ENCODE measurements at regions not wholly inside any gene's neighbourhood (a gene's known extent, or its start where the extent isn't known, plus 50 kb on each side); places are given as distances from the start of the nearest gene placed in this dataset.
"Not testable (repeated sequence)": the region's sequence is repeated elsewhere in the genome, so short reads cannot be mapped to it uniquely, and the experiment has no call there.

GRCh38 chr12:78359520-78359919 lies 505.1 kb upstream of the SYT1 start:
- peak; percentile 66 for DNase-seq
- Histone ChIP-seq H3K36me3 (ENCODE audit: low read depth, missing control alignments) (no peaks in the 10 kb centered on the region), H3K27me3 (no peaks in the 10 kb centered on the region), H3K9me3 (no peaks in the 10 kb centered on the region), H3K27ac (no peak overlapping the region), H3K4me1 (no peaks in the 10 kb centered on the region), H3K4me3 (no peak overlapping the region)
- WGBS, 2 donors: 15 to 33% methylated on average over 1 of the region's 1 CpG
- intact Hi-C loops (cut with DNase I; ENCODE audit: low total_unique reads): no loop called here
- TF ChIP-seq, protein P1, sequence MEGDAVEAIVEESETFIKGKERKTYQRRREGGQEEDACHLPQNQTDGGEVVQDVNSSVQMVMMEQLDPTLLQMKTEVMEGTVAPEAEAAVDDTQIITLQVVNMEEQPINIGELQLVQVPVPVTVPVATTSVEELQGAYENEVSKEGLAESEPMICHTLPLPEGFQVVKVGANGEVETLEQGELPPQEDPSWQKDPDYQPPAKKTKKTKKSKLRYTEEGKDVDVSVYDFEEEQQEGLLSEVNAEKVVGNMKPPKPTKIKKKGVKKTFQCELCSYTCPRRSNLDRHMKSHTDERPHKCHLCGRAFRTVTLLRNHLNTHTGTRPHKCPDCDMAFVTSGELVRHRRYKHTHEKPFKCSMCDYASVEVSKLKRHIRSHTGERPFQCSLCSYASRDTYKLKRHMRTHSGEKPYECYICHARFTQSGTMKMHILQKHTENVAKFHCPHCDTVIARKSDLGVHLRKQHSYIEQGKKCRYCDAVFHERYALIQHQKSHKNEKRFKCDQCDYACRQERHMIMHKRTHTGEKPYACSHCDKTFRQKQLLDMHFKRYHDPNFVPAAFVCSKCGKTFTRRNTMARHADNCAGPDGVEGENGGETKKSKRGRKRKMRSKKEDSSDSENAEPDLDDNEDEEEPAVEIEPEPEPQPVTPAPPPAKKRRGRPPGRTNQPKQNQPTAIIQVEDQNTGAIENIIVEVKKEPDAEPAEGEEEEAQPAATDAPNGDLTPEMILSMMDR (IDR thresholded peaks at IDR 0.05): no peak
- TF ChIP-seq POLR2A (IDR thresholded peaks at IDR 0.05): no peak

DNA sequence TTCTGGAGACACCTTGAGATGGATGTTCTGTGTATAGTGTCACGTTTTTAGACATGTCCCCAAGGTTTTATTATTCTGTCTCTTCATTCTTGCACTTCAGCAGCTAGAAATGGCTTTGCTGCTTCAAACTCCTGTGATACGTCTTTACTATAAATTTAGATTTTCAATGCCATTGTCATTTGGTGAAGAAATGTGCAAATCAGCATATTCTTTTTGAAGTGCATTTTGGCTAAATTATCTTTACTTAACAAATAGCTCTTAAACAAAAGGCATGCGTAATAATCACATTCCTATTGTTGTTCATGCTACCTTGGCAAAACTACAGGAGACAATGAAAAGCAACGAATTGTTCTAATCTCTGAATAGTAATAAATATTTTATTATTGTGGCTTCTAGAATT lies 502.9 kb upstream of the SYT1 start:
- intact Hi-C loops (cut with DNase I; ENCODE audit: low total_unique reads): no loop called here
- TF ChIP-seq, protein P1 (IDR thresholded peaks at IDR 0.05): no peak
- TF ChIP-seq POLR2A (IDR thresholded peaks at IDR 0.05): no peak
- WGBS, 2 donors: 71 to 80% methylated on average over 4 of the region's 4 CpGs
- Histone ChIP-seq H3K4me1 (no peaks in the 10 kb centered on the region), H3K27ac (no peak overlapping the region), H3K27me3 (no peaks in the 10 kb centered on the region), H3K9me3 (no peaks in the 10 kb centered on the region), H3K4me3 (no peak overlapping the region), H3K36me3 (ENCODE audit: low read depth, missing control alignments) (no peaks in the 10 kb centered on the region)
- DNase-seq: no peak

DNA sequence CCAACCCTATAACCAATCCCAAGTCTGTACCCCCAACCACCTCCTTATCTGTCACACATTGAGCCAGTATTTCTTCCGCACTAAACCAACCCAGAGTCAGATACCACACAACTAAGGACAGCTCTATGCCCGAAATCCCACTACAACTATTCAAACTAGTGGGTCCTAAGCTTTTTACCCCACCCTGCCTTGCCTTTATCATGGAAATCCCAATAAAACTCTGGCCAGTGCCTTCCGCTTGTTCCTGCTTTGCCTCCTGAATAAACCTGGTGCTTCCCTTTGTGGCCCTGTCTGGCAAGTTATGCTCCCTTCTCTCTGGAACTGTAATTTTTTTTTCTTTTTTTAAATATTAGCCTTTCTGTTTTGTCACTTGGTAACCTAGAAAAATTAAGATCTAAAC lies 493.3 kb upstream of the SYT1 start:
- intact Hi-C loops (cut with DNase I; ENCODE audit: low total_unique reads): no loop called here
- Histone ChIP-seq H3K9me3 (no peaks in the 10 kb centered on the region), H3K36me3 (ENCODE audit: low read depth, missing control alignments) (no peaks in the 10 kb centered on the region), H3K27me3 (no peaks in the 10 kb centered on the region), H3K4me3 (no peak overlapping the region), H3K27ac (no peak overlapping the region), H3K4me1 (no peaks in the 10 kb centered on the region)
- DNase-seq: no peak
- TF ChIP-seq POLR2A (IDR thresholded peaks at IDR 0.05): no peak
- TF ChIP-seq, protein P1 (IDR thresholded peaks at IDR 0.05): no peak
- 85 to 96% methylated on average over 3 of the region's 3 CpGs for WGBS, 2 donors

- H3K9me3 ChIP-seq: no peaks in the 10 kb centered on the region
- H3K4me3 ChIP-seq: no peak overlapping the region
- WGBS, 2 donors: 78 to 84% methylated on average over 1 of the region's 1 CpG
- DNase-seq: no peak
- no peaks in the 10 kb centered on the region for H3K27me3 ChIP-seq
- no peaks in the 10 kb centered on the region for H3K36me3 ChIP-seq (ENCODE audit: low read depth, missing control alignments)
- H3K4me1 ChIP-seq: no peaks in the 10 kb centered on the region
- intact Hi-C loops (cut with DNase I; ENCODE audit: low total_unique reads): no loop called here
- TF ChIP-seq POLR2A (IDR thresholded peaks at IDR 0.05): no peak
- TF ChIP-seq, protein P1 (IDR thresholded peaks at IDR 0.05): no peak
- H3K27ac ChIP-seq: no peak overlapping the region
These were observed 489.1 kb upstream of the SYT1 start for GRCh38 chr12:78375461-78375860.

DNA sequence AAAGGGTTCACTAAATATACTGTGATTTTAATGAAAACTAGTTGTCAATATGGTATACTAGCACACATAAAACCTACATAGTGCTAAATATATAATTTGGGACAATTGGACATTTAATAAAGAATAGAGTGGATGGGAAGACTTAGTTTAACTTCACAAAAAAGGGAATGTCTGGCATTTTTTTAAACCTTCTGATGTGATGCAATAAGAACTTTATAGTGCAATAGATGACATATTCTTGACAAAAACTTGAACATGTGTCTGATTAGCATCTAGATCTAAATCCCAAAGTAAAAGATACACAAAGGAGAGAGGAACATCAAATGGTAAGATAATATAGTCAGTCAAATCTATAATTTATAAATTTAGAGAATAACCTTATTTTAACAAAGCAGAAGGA lies 488.3 kb upstream of the SYT1 start:
- intact Hi-C loops (cut with DNase I; ENCODE audit: low total_unique reads): no loop called here
- Histone ChIP-seq H3K36me3 (ENCODE audit: low read depth, missing control alignments) (no peaks in the 10 kb centered on the region), H3K9me3 (no peaks in the 10 kb centered on the region), H3K4me3 (no peak overlapping the region), H3K27me3 (no peaks in the 10 kb centered on the region), H3K27ac (no peak overlapping the region), H3K4me1 (no peaks in the 10 kb centered on the region)
- DNase-seq: no peak
- TF ChIP-seq, protein P1 (IDR thresholded peaks at IDR 0.05): no peak
- TF ChIP-seq POLR2A (IDR thresholded peaks at IDR 0.05): no peak

DNA sequence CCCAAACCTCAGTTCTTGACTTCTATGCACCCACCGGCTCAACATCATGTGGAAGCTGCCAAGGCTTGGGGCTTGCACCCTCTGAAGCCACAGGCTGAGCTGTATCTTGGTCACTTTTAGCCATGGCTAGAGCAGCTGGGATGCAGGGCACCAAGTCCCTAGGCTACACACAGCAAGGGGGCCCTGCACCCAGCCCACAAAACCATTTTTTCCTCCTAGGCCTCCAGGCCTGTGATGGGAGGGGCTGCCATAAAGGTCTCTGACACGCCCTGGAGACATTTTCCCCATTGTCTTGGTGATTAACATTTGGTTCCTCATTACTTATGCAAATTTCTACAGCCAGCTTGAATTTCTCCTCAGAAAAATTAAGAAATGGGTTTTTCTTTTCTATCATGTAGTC lies 485.5 kb upstream of the SYT1 start:
- intact Hi-C loops (cut with DNase I; ENCODE audit: low total_unique reads): not testable (repeated sequence)

More for the DNA sequence above, 485.5 kb upstream of the SYT1 start:
- H3K4me1 ChIP-seq; H3K27ac ChIP-seq; H3K36me3 ChIP-seq (ENCODE audit: low read depth, missing control alignments); H3K27me3 ChIP-seq; H3K9me3 ChIP-seq; H3K4me3 ChIP-seq; DNase-seq: not testable (repeated sequence)
- WGBS, 2 donors: 84 to 96% methylated on average over 2 of the region's 2 CpGs
